ENCODE measurements at regions not wholly inside any gene's neighbourhood (a gene's known extent, or its start where the extent isn't known, plus 50 kb on each side); places are given as distances from the start of the nearest gene placed in this dataset.

DNA sequence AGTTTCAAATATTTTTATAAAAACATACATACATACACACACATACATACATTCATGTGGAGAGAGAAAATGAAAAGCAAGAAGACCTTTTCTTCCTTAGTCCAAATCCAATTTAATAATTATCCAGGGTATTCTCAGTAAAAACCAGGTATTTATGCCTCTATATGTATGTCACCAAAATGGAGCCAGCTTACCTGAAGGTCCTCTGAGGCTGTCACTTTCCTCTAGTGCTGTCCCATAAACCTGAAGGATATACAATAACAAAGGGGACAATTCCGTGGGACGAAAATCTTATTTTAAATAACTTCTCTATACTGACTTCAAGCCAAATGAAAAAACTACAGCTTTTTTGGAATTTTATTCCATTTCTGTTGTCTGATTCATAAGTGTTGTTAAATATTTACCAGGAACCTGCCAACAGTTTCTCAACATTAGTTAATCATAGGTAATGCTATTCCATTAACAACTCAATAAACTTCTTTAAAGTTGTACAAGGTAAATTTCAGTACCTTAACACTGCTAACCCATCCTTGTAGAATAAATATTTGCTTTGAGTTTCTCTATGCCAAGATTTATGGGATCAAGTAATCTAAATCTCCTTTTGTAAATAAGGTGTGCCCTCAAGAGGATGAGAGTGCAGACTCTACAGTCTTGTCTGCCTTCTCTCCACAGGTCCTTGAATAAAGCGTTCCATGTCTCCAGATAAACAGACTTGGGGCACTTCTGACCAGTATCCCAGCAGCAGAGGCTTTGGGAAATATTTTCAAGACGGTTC lies 260.3 kb downstream of the AHR start:
- Histone ChIP-seq H3K9me2 (ENCODE audit: insufficient read depth, low read length) (no peaks in the 10 kb centered on the region), H3K9ac (ENCODE audit: low read length) (no peak overlapping the region)

DNA sequence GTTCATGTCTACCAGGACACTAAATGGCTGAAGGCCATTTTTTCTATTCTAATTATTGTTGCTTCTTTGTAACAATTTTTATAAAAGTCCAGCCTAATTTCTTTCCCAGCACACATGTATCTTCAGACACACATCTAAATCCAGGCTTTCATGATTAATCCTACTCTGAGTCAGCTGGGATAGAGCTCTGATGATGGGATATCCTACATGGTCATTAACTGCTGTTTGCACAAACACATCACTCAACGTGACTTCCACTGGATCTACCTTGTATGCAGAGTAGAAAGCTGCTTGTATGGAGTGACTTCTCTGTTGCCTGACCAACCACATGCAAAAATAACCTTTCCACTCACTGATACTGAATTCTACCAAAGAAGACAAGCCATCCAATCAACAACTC lies 260.9 kb downstream of the AHR start:
- no peak overlapping the region for H3K4me2 ChIP-seq (ENCODE audit: low read length)
- H3K79me2 ChIP-seq (replicated peaks; ENCODE audit: insufficient read depth, low read length), result no peaks in the 10 kb centered on the region
- no peak overlapping the region for H2AFZ ChIP-seq (ENCODE audit: low read depth, low read length)
- no peak overlapping the region for H3K27ac ChIP-seq (ENCODE audit: low read length)
- no peaks in the 10 kb centered on the region for H3K36me3 ChIP-seq (ENCODE audit: insufficient read depth, low read length)
- H4K20me1 ChIP-seq (ENCODE audit: insufficient read depth), result no peaks in the 10 kb centered on the region
- TF ChIP-seq TAF1 (IDR thresholded peaks at IDR 0.05; ENCODE audit: low read depth) (no peak), EP300 (conservative IDR thresholded peaks at IDR 0.05; ENCODE audit: poor library complexity, severe bottlenecking) (no peak)
- no peaks in the 10 kb centered on the region for H3F3A ChIP-seq (ENCODE audit: insufficient read depth, low read length, poor library complexity, severe bottlenecking)
- no peak overlapping the region for H3K4me3 ChIP-seq (ENCODE audit: low read length)
- no peaks in the 10 kb centered on the region for H3K27me3 ChIP-seq (ENCODE audit: insufficient read depth, low read depth, low read length)
- no peak overlapping the region for H3K9ac ChIP-seq (ENCODE audit: low read length)
- no peaks in the 10 kb centered on the region for H3K9me2 ChIP-seq (ENCODE audit: insufficient read depth, low read length)
- no peaks in the 10 kb centered on the region for H3K9me3 ChIP-seq (ENCODE audit: low read length)

More for the DNA sequence above, 260.3 kb downstream of the AHR start:
- Histone ChIP-seq H3K9me3 (ENCODE audit: low read length) (no peaks in the 10 kb centered on the region), H2AFZ (ENCODE audit: low read depth, low read length) (no peak overlapping the region), H3K4me2 (ENCODE audit: low read length) (no peak overlapping the region), H3F3A (ENCODE audit: insufficient read depth, low read length, poor library complexity, severe bottlenecking) (no peaks in the 10 kb centered on the region), H3K27me3 (ENCODE audit: insufficient read depth, low read depth, low read length) (no peaks in the 10 kb centered on the region), H3K79me2 (replicated peaks; ENCODE audit: insufficient read depth, low read length) (no peaks in the 10 kb centered on the region), H3K36me3 (ENCODE audit: insufficient read depth, low read length) (no peaks in the 10 kb centered on the region), H3K4me3 (ENCODE audit: low read length) (no peak overlapping the region), H3K27ac (ENCODE audit: low read length) (no peak overlapping the region), H4K20me1 (ENCODE audit: insufficient read depth) (no peaks in the 10 kb centered on the region)
- TF ChIP-seq TAF1 (IDR thresholded peaks at IDR 0.05; ENCODE audit: low read depth) (no peak), POLR2AphosphoS5 (IDR thresholded peaks at IDR 0.05) (no peak), RAD21 (conservative IDR thresholded peaks at IDR 0.05) (no peak), MXI1 (conservative IDR thresholded peaks at IDR 0.05; ENCODE audit: poor library complexity, severe bottlenecking) (no peak), EP300 (conservative IDR thresholded peaks at IDR 0.05; ENCODE audit: poor library complexity, severe bottlenecking) (no peak)

DNA sequence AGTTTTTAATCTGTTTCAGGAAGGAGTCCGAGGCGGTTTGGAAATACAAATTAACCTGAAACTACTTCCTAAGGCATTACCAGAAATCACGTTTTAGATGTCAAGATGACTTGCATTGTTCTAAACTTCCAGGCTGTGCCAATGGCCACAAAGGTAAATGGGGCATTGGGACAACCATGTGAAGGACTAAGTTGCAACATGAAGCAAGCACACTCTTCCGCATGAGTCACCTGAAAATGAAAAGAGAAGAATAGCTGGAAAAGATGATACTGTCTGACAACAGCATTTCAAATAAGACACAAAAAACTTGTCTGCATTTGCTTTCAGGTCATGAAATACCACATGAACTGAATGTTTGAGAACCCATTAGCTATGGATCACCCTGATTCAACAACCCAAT lies 262.1 kb downstream of the AHR start:
- Histone ChIP-seq H2AFZ (ENCODE audit: low read depth, low read length) (no peak overlapping the region), H3K79me2 (replicated peaks; ENCODE audit: insufficient read depth, low read length) (no peaks in the 10 kb centered on the region), H3K4me2 (ENCODE audit: low read length) (no peak overlapping the region), H4K20me1 (ENCODE audit: insufficient read depth) (no peaks in the 10 kb centered on the region), H3K36me3 (ENCODE audit: insufficient read depth, low read length) (no peaks in the 10 kb centered on the region), H3K27me3 (ENCODE audit: insufficient read depth, low read depth, low read length) (no peaks in the 10 kb centered on the region), H3K27ac (ENCODE audit: low read length) (no peak overlapping the region), H3K9me3 (ENCODE audit: low read length) (no peaks in the 10 kb centered on the region), H3K4me3 (ENCODE audit: low read length) (no peak overlapping the region), H3K9ac (ENCODE audit: low read length) (no peak overlapping the region), H3K9me2 (ENCODE audit: insufficient read depth, low read length) (no peaks in the 10 kb centered on the region), H3F3A (ENCODE audit: insufficient read depth, low read length, poor library complexity, severe bottlenecking) (no peaks in the 10 kb centered on the region)
- TF ChIP-seq REST (IDR thresholded peaks at IDR 0.05; ENCODE audit: borderline replicate concordance) (no peak), RAD21 (conservative IDR thresholded peaks at IDR 0.05) (no peak), SMC3 (conservative IDR thresholded peaks at IDR 0.05; ENCODE audit: poor library complexity) (no peak), TAF1 (IDR thresholded peaks at IDR 0.05; ENCODE audit: low read depth) (no peak), EP300 (conservative IDR thresholded peaks at IDR 0.05; ENCODE audit: poor library complexity, severe bottlenecking) (no peak), CTCF (IDR thresholded peaks at IDR 0.05; ENCODE audit: poor library complexity, severe bottlenecking) (no peak), POLR2AphosphoS5 (IDR thresholded peaks at IDR 0.05) (no peak), EZH2 (IDR thresholded peaks at IDR 0.05; ENCODE audit: borderline replicate concordance, insufficient read depth, low read length, poor library complexity, severe bottlenecking) (no peak), MXI1 (conservative IDR thresholded peaks at IDR 0.05; ENCODE audit: poor library complexity, severe bottlenecking) (no peak)
